BJ (cell line): ENCODE measurements at regions not wholly inside any gene's neighbourhood (a gene's known extent, or its start where the extent isn't known, plus 50 kb on each side); places are given as distances from the start of the nearest gene placed in this dataset.

Experiments used
- CTCF ChIA-PET: fragments of 350-600 bp; formaldehyde crosslinking; extraction: SDS; loops from one replicate; lab custom pipeline; 2021; ENCODE audit warnings: antibody characterized with exemption, inconsistent platforms; lab: Yijun Ruan, JAX
- POLR2A ChIA-PET: fragments of 300-600 bp; sonication (Branson Sonifier 250); formaldehyde crosslinking; extraction: SDS; loops from one replicate; lab custom pipeline; 2021; ENCODE audit warnings: antibody characterized with exemption; lab: Charles Lee
- DNase-seq: peaks from one replicate; pipeline ENCODE4 v3.0.0-alpha.2; 2011; ENCODE audit warnings: low read depth
- H3K27me3 ChIP-seq: 2 replicates; pipeline ENCODE4 v1.6.0; 2011; ENCODE audit warnings: low read length; ENCODE audit not compliant: control insufficient read depth, insufficient read depth
- H3K36me3 ChIP-seq: 2 replicates; pipeline ENCODE4 v1.5.1; 2011; ENCODE audit warnings: low read length; ENCODE audit not compliant: control insufficient read depth, insufficient read depth
- H3K4me3 ChIP-seq: 2 replicates; pipeline ENCODE4 v1.5.1; 2011; ENCODE audit warnings: low read depth, mild to moderate bottlenecking, control low read depth, low read length
- CTCF ChIP-seq: IDR thresholded peaks from 2 replicates; pipeline ENCODE4 v1.5.1; 2011; ENCODE audit warnings: low read depth, mild to moderate bottlenecking, control low read depth, inconsistent platforms, low read length, moderate library complexity; ENCODE audit not compliant: insufficient read depth

GRCh38 chr11:95514416-95515110 is 275.0 kb downstream of the FAM76B start:
- DNase-seq = no peak
- Histone ChIP-seq H3K4me3 (no peak overlapping the region), H3K36me3 (no peaks in the 10 kb centered on the region), H3K27me3 (no peaks in the 10 kb centered on the region)
- ChIA-PET CTCF (no interaction called here), POLR2A (no interaction called here)
- TF ChIP-seq CTCF = no peak

- no peak overlapping the region for H3K4me3 ChIP-seq
- H3K36me3 ChIP-seq = no peaks in the 10 kb centered on the region
- CTCF ChIA-PET = interaction anchor here (0.9 kb wide), 1 partner anchor 82 kb away, joined by 3 read pairs; no protein-coding TSS in a partner anchor
- peak; percentile 52 for DNase-seq
- H3K27me3 ChIP-seq = no peaks in the 10 kb centered on the region
- no peak for TF ChIP-seq CTCF
- POLR2A ChIA-PET = interaction anchor here (0.6 to 0.7 kb wide), 2 partner anchors 13 to 381 kb away, joined by 3 to 8 read pairs; no protein-coding TSS in a partner anchor
Observed at GRCh38 chr11:95512682-95513081, 276.9 kb downstream of the FAM76B start.

DNA sequence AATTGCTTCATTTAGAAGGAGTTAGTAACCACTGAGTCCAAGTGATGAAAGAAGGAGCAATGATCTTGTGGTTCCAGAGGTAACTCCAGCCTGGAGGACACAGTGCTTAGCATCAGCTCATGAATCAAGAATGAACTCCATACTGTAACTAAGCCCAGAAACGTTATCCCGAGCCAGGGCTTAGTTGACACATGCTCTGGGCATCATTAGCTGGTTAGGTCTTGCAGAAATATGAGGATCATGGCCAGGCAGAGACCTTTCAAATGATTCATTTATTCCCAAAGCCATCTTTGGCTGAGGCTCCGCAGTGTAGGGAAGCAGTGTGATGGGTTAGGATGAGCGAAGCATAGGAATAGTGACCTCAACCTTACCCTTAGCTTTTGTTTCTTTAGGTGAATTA is 277.4 kb downstream of the FAM76B start:
- no peaks in the 10 kb centered on the region for H3K36me3 ChIP-seq
- H3K4me3 ChIP-seq = no peak overlapping the region
- ChIA-PET CTCF (interaction anchor here (0.6 to 1.5 kb wide), 5 partner anchors 33 to 148 kb away, joined by 3 to 4 read pairs (median 3); no protein-coding TSS in a partner anchor), POLR2A (interaction anchor here (0.6 kb wide), 1 partner anchor 13 kb away, joined by 3 read pairs; no protein-coding TSS in a partner anchor)
- TF ChIP-seq CTCF = no peak
- DNase-seq = peak; percentile 41
- H3K27me3 ChIP-seq = no peaks in the 10 kb centered on the region

- H3K4me3 ChIP-seq = no peak overlapping the region
- H3K36me3 ChIP-seq = no peaks in the 10 kb centered on the region
- POLR2A ChIA-PET = no interaction called here
- no peaks in the 10 kb centered on the region for H3K27me3 ChIP-seq
- CTCF ChIA-PET = interaction anchor here (1.0 to 1.3 kb wide), 2 partner anchors 27 to 62 kb away, joined by 3 to 4 read pairs; no protein-coding TSS in a partner anchor
- no peak for DNase-seq
- no peak for TF ChIP-seq CTCF
Observed at GRCh38 chr11:95508219-95508890, 277.4 kb upstream of the SESN3 start.

GRCh38 chr11:95507794-95508193 is 276.8 kb upstream of the SESN3 start:
- Histone ChIP-seq H3K4me3 (no peak overlapping the region), H3K27me3 (no peaks in the 10 kb centered on the region), H3K36me3 (no peaks in the 10 kb centered on the region)
- DNase-seq = no peak
- CTCF ChIA-PET = interaction anchor here (1.0 to 1.3 kb wide), 2 partner anchors 28 to 61 kb away, joined by 3 to 4 read pairs; no protein-coding TSS in a partner anchor
- POLR2A ChIA-PET = interaction anchor here (0.6 kb wide), 1 partner anchor 1229 kb away, joined by 3 read pairs; no protein-coding TSS in a partner anchor
- TF ChIP-seq CTCF = no peak
